Endodermal cell (in vitro differentiated cells): ENCODE measurements at regions not wholly inside any gene's neighbourhood (a gene's known extent, or its start where the extent isn't known, plus 50 kb on each side); places are given as distances from the start of the nearest gene placed in this dataset.
"Not testable (repeated sequence)": the region's sequence is repeated elsewhere in the genome, so short reads cannot be mapped to it uniquely, and the experiment has no call there.

Experiments
- DNase-seq: peaks from one replicate; pipeline ENCODE4 v3.0.0-alpha.2; 2017
- H3K27ac ChIP-seq: 2 replicates; pipeline ENCODE4 v1.5.1; 2013; ENCODE audit warnings: mild to moderate bottlenecking, low read depth, low read length, moderate library complexity
- H3K27me3 ChIP-seq: 2 replicates; pipeline ENCODE4 v1.6.1; 2013; ENCODE audit warnings: mild to moderate bottlenecking, low read length, moderate library complexity; ENCODE audit not compliant: insufficient read depth, control insufficient read depth, poor library complexity, severe bottlenecking
- H3K36me3 ChIP-seq: 2 replicates; pipeline ENCODE4 v1.7.0; 2013; ENCODE audit warnings: mild to moderate bottlenecking, low read length, moderate library complexity; ENCODE audit not compliant: control insufficient read depth, insufficient read depth
- H3K4me1 ChIP-seq: one replicate; pipeline ENCODE4 v1.7.0; 2013; ENCODE audit warnings: low read length; ENCODE audit not compliant: control insufficient read depth, insufficient read depth
- H3K4me3 ChIP-seq: 2 replicates; pipeline ENCODE4 v1.5.1; 2013; ENCODE audit warnings: mild to moderate bottlenecking, low read length, moderate library complexity
- H3K9ac ChIP-seq: 2 replicates; pipeline ENCODE4 v1.6.1; 2013; ENCODE audit warnings: mild to moderate bottlenecking, low read length, moderate library complexity; ENCODE audit not compliant: poor library complexity, severe bottlenecking; ENCODE audit errors: extremely low read depth
- H3K9me3 ChIP-seq: 2 replicates; pipeline ENCODE4 v1.6.1; 2013; ENCODE audit warnings: mild to moderate bottlenecking, low read length, moderate library complexity; ENCODE audit not compliant: control insufficient read depth
- H3K27ac Mint-ChIP-seq: 2 replicates; pipeline ENCODE4 v1.8.0; 2020; ENCODE audit warnings: mixed read lengths
- H3K27me3 Mint-ChIP-seq: 2 replicates; pipeline ENCODE4 v1.8.0; 2021; ENCODE audit warnings: mild to moderate bottlenecking, mixed read lengths; ENCODE audit not compliant: insufficient read depth
- H3K36me3 Mint-ChIP-seq: 2 replicates; pipeline ENCODE4 v1.8.0; 2020; ENCODE audit warnings: low read depth, mixed read lengths
- H3K4me1 Mint-ChIP-seq: 2 replicates; pipeline ENCODE4 v1.8.0; 2020; ENCODE audit warnings: mixed read lengths
- H3K4me3 Mint-ChIP-seq: 2 replicates; pipeline ENCODE4 v1.8.0; 2020; ENCODE audit warnings: mild to moderate bottlenecking, moderate library complexity, mixed read lengths
- H3K9me3 Mint-ChIP-seq: 2 replicates; pipeline ENCODE4 v1.8.0; 2020; ENCODE audit warnings: mild to moderate bottlenecking, mixed read lengths
- CTCF ChIP-seq: fragments of 200-600 bp; sonication (generic); conservative IDR thresholded peaks from 2 replicates; pipeline ENCODE4 v1.5.0; 2021; ENCODE audit warnings: antibody characterized with exemption, mild to moderate bottlenecking
- WGBS, 2 experiments: methylation state at CpG; one replicate each; pipeline versions ENCODE4 v1.1.5 to v1.1.7; 2013; ENCODE audit warnings: missing lambda C conversion rate in 2 of 2, mixed read lengths in 1 of 2; ENCODE audit not compliant: insufficient coverage in 1 of 2, insufficient read length in 1 of 2; 5-methylcytosine and 5-hydroxymethylcytosine counted together

- no peak for TF ChIP-seq CTCF
- peaks cover 35% of the 10 kb centered on the region for H3K4me1 ChIP-seq
- no peaks in the 10 kb centered on the region for H3K27me3 ChIP-seq
- Mint-ChIP-seq H3K9me3 (peaks cover 1% of the 10 kb centered on the region), H3K4me1 (peaks cover 25% of the 10 kb centered on the region), H3K4me3 (no peak overlapping the region), H3K27ac (no peak overlapping the region), H3K27me3 (no peaks in the 10 kb centered on the region), H3K36me3 (no peaks in the 10 kb centered on the region)
- DNase-seq = no peak
- 82 to 90% methylated on average over 2 to 4 of the region's 4 CpGs for WGBS, 2 experiments
- H3K9ac ChIP-seq = no peak overlapping the region
- no peak overlapping the region for H3K4me3 ChIP-seq
- no peak overlapping the region for H3K27ac ChIP-seq
- peaks cover 6% of the 10 kb centered on the region for H3K9me3 ChIP-seq
- no peaks in the 10 kb centered on the region for H3K36me3 ChIP-seq
Observed at GRCh38 chr12:67046062-67046461, 223.1 kb upstream of the CAND1 start.

- no peaks in the 10 kb centered on the region for H3K27me3 Mint-ChIP-seq
- Histone ChIP-seq H3K4me3 (no peak overlapping the region), H3K27me3 (no peaks in the 10 kb centered on the region), H3K36me3 (no peaks in the 10 kb centered on the region), H3K9ac (no peak overlapping the region), H3K4me1 (peaks cover 28% of the 10 kb centered on the region), H3K27ac (no peak overlapping the region), H3K9me3 (peaks cover 6% of the 10 kb centered on the region)
- TF ChIP-seq CTCF = no peak
- peaks cover 1% of the 10 kb centered on the region for H3K9me3 Mint-ChIP-seq
- H3K4me3 Mint-ChIP-seq = no peak overlapping the region
- peaks cover 22% of the 10 kb centered on the region for H3K4me1 Mint-ChIP-seq
- no peak for DNase-seq
- 97 to 100% methylated on average over 1 to 2 of the region's 2 CpGs for WGBS, 2 experiments
- H3K36me3 Mint-ChIP-seq = no peaks in the 10 kb centered on the region
- no peak overlapping the region for H3K27ac Mint-ChIP-seq
Observed at GRCh38 chr12:67047634-67048033, 221.5 kb upstream of the CAND1 start.

GRCh38 chr12:67048371-67048770, 220.8 kb upstream of the CAND1 start:
- 92 to 94% methylated on average over 2 to 5 of the region's 5 CpGs for WGBS, 2 experiments
- Histone ChIP-seq H3K36me3 (no peaks in the 10 kb centered on the region), H3K4me3 (no peak overlapping the region), H3K9ac (no peak overlapping the region), H3K27ac (no peak overlapping the region), H3K9me3 (peaks cover 6% of the 10 kb centered on the region), H3K27me3 (no peaks in the 10 kb centered on the region), H3K4me1 (peaks cover 28% of the 10 kb centered on the region)
- DNase-seq = no peak
- TF ChIP-seq CTCF = no peak
- Mint-ChIP-seq H3K4me1 (peaks cover 16% of the 10 kb centered on the region), H3K9me3 (peaks cover 1% of the 10 kb centered on the region), H3K4me3 (no peak overlapping the region), H3K27me3 (no peaks in the 10 kb centered on the region), H3K36me3 (no peaks in the 10 kb centered on the region), H3K27ac (no peak overlapping the region)

- not testable (repeated sequence) for H3K27me3 ChIP-seq, H3K9me3 ChIP-seq, DNase-seq, H3K36me3 ChIP-seq, H3K27ac Mint-ChIP-seq, H3K27ac ChIP-seq, H3K4me3 ChIP-seq, H3K36me3 Mint-ChIP-seq, H3K27me3 Mint-ChIP-seq, H3K9ac ChIP-seq, H3K9me3 Mint-ChIP-seq, H3K4me3 Mint-ChIP-seq
- peaks cover 20% of the 10 kb centered on the region for H3K4me1 ChIP-seq
- H3K4me1 Mint-ChIP-seq = peaks cover 14% of the 10 kb centered on the region
- WGBS, 2 experiments = 75% methylated on average over 4 of the region's 4 CpGs
Observed at GRCh38 chr12:67049199-67049598, 220.0 kb upstream of the CAND1 start.
